Thyroid gland (tissue), 4 donors: ENCODE measurements at regions not wholly inside any gene's neighbourhood (a gene's known extent, or its start where the extent isn't known, plus 50 kb on each side); places are given as distances from the start of the nearest gene placed in this dataset.

Experiments
- DNase-seq, 2 donors: peaks; one replicate each; pipeline ENCODE4 v3.0.0-alpha.2; 2019
- H3K27ac ChIP-seq, 3 donors: fragments of 200-600 bp; sonication (generic); 1 replicate in 2 of 3; 2 replicates in 1 of 3; pipeline ENCODE4 v1.5.1; 2016 to 2019; ENCODE audit warnings: mild to moderate bottlenecking in 1 of 3, moderate library complexity in 1 of 3
- H3K27me3 ChIP-seq: fragments of 200-600 bp; sonication (generic); one replicate; pipeline ENCODE4 v1.5.1; 2019
- H3K36me3 ChIP-seq, 2 donors: fragments of 200-600 bp; sonication (generic); one replicate each; pipeline ENCODE4 v1.5.1; 2016 to 2019
- H3K4me1 ChIP-seq, 2 donors: fragments of 200-600 bp; sonication (generic); one replicate each; pipeline ENCODE4 v1.5.1; 2017 to 2019
- H3K4me3 ChIP-seq, 3 donors: fragments of 200-600 bp; sonication (generic); replicated peaks in 1 of 3; 1 replicate in 2 of 3; 2 replicates in 1 of 3; pipeline ENCODE4 v1.5.1; 2016; ENCODE audit warnings: mild to moderate bottlenecking in 1 of 3
- H3K9me3 ChIP-seq: fragments of 200-600 bp; sonication (generic); one replicate; pipeline ENCODE4 v1.5.1; 2017
- POLR2A ChIP-seq, 2 donors: fragments of 450-650 bp; IDR thresholded peaks; one replicate each; pipeline ENCODE4 v1.6.1; 2017; ENCODE audit warnings: antibody characterized with exemption in 2 of 2, mild to moderate bottlenecking in 2 of 2, moderate library complexity in 1 of 2
- WGBS, 2 donors: methylation state at CpG; one replicate each; pipeline ENCODE4 v1.1.5; 2017; 5-methylcytosine and 5-hydroxymethylcytosine counted together
- intact Hi-C: fragments of 100-400 bp; cut with DNase I; formaldehyde crosslinking; loops from one replicate; pipeline ENCODE4 v1.15.1; 2023
- TF ChIP-seq, protein P1 (sequence below), 6 experiments: fragments of 200-600 bp in 3 of 6; fragments of 450-650 bp in 3 of 6; sonication (generic) in 3 of 6; IDR thresholded peaks; one replicate each; pipeline ENCODE4 v1.5.1; 2016 to 2019; ENCODE audit warnings: antibody characterized with exemption in 6 of 6, mild to moderate bottlenecking in 2 of 6, inconsistent platforms in 1 of 6, moderate library complexity in 1 of 6

DNA sequence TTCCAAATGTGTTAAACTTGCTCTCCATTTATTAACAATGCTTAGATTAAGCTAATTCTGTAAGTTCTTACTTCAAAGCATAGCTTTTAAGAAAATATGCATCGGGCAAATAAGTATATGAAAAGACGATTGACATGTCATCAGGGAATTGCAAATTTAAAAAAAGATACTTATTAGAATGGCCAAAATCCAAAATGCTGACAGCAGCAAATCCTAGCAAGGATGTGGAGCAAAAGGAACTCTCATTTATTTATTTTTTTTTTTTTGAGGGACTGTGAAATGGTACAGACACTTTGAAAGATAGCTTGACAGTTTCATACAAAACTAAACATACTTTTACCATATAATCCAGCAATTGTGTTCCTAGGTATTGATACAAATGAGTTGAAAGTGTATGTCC is 779.5 kb upstream of the MDGA2 start:
- 84 to 87% methylated on average over 2 of the region's 2 CpGs for whole genome bisulfite sequencing, 2 donors
- TF ChIP-seq, protein P1, sequence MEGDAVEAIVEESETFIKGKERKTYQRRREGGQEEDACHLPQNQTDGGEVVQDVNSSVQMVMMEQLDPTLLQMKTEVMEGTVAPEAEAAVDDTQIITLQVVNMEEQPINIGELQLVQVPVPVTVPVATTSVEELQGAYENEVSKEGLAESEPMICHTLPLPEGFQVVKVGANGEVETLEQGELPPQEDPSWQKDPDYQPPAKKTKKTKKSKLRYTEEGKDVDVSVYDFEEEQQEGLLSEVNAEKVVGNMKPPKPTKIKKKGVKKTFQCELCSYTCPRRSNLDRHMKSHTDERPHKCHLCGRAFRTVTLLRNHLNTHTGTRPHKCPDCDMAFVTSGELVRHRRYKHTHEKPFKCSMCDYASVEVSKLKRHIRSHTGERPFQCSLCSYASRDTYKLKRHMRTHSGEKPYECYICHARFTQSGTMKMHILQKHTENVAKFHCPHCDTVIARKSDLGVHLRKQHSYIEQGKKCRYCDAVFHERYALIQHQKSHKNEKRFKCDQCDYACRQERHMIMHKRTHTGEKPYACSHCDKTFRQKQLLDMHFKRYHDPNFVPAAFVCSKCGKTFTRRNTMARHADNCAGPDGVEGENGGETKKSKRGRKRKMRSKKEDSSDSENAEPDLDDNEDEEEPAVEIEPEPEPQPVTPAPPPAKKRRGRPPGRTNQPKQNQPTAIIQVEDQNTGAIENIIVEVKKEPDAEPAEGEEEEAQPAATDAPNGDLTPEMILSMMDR (IDR thresholded peaks at IDR 0.05) = no peak
- TF ChIP-seq POLR2A (IDR thresholded peaks at IDR 0.05) = no peak

DNA sequence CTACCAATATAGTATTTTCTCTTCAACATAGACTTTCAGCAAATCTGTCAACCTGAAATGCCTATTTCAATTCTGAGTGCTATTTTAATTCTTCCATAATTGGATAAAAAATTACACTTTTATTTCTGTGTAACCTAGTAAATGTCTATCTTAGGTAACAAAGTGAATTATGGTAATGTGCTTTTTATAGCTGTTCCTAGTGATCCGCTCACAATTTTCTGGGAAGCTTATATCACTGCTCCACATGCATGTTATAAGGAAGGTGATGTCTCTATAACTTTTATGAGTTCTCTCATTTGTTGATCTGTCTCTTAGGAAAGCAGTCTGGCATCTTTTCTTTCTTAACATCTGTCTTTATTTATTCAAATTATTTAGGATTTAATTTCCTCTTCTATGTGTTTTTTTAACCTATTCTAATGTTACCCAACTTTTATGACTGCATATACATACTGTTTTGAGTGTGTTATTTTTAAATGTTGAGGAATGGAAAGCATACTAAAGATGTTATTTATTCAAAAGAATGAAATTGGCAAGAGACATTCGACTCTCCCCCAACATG is 777.1 kb upstream of the MDGA2 start:
- H3K9me3 ChIP-seq = no peaks in the 10 kb centered on the region
- no peaks in the 10 kb centered on the region for H3K36me3 ChIP-seq
- no peak overlapping the region for H3K27ac ChIP-seq
- H3K27me3 ChIP-seq = no peaks in the 10 kb centered on the region
- intact Hi-C loops = no loop called here
- no peak for DNase-seq
- 86 to 91% methylated on average over 2 of the region's 2 CpGs for WGBS, 2 donors
- H3K4me3 ChIP-seq = no peak overlapping the region
- no peaks in the 10 kb centered on the region for H3K4me1 ChIP-seq
- TF ChIP-seq POLR2A (IDR thresholded peaks at IDR 0.05) = no peak
- TF ChIP-seq, protein P1 (IDR thresholded peaks at IDR 0.05) = no peak

More for the DNA sequence above, 779.5 kb upstream of the MDGA2 start:
- Histone ChIP-seq H3K27me3 (no peaks in the 10 kb centered on the region), H3K27ac (no peak overlapping the region), H3K4me3 (no peak overlapping the region), H3K4me1 (no peaks in the 10 kb centered on the region), H3K36me3 (no peaks in the 10 kb centered on the region), H3K9me3 (no peaks in the 10 kb centered on the region)
- intact Hi-C loops = no loop called here
- DNase-seq = no peak

DNA sequence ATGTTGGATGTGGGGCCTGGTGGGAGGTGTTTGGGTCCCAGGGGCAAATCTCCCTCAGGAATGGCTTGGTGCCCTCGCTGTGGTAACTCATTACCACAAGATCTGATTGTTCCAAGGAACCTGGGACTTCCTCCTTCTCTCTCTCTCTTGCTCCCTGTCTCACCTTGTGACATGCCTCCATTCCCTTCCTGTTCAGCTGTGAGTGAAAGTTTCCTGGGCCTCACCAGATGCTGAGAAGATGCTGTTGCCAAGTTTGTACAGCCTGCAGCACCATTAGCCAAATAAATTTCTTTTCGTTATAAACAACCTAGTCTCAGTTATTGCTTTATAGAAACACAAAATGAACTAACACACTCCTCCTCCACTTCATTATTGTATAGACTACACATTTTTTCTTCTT is 759.8 kb upstream of the MDGA2 start:
- 68 to 82% methylated on average over 2 of the region's 2 CpGs for WGBS, 2 donors
- no peaks in the 10 kb centered on the region for H3K9me3 ChIP-seq
- intact Hi-C loops = no loop called here
- no peak overlapping the region for H3K27ac ChIP-seq
- H3K4me1 ChIP-seq = no peaks in the 10 kb centered on the region
- no peak overlapping the region for H3K4me3 ChIP-seq
- TF ChIP-seq, protein P1 (IDR thresholded peaks at IDR 0.05) = no peak
- no peak for TF ChIP-seq POLR2A (IDR thresholded peaks at IDR 0.05)
- no peaks in the 10 kb centered on the region for H3K27me3 ChIP-seq
- no peak for DNase-seq
- no peaks in the 10 kb centered on the region for H3K36me3 ChIP-seq

DNA sequence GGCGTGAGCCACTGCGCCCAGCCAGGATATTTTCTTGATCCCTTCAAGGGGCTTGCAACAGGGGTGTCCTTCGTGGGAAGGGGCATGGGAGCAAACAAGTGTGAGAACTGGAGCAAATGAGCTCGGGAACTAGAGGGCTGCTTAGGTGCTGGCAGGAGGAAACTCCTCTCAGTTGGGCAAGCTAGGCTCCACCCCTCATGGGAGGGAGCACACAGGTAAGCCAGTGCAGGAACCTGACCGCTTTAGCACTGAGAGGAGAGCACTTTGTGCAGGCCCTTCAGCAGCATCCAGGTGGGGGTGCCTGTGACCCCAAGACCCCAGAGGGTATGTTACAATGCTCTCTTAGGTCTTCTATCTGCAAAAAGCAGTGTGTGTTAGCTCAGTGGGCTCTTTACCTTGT is 755.4 kb upstream of the MDGA2 start:
- Histone ChIP-seq H3K27ac (no peak overlapping the region), H3K27me3 (no peaks in the 10 kb centered on the region), H3K4me3 (no peak overlapping the region), H3K36me3 (no peaks in the 10 kb centered on the region), H3K9me3 (no peaks in the 10 kb centered on the region), H3K4me1 (no peaks in the 10 kb centered on the region)
- no peak for TF ChIP-seq POLR2A (IDR thresholded peaks at IDR 0.05)
- TF ChIP-seq, protein P1 (IDR thresholded peaks at IDR 0.05) = no peak
- 91 to 94% methylated on average over 5 of the region's 5 CpGs for WGBS, 2 donors
- DNase-seq = no peak
- intact Hi-C loops = no loop called here

DNA sequence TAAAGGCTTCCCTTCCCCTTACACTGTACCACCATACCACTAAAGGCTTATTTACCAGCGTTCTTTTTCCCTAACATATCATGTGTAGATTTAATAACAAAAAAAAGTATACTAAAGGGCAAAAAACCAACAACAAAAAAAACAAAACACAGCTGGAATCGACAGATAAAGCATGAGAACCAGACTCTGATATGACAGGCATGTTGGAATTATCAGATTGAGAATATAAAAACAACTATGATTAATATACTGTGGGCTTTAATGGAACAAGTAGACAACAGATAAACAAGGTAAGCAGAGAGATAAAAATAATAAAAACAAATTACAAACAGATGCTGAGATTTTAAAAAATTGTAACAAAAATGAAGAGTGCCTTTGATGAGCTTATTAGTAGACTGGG is 754.1 kb upstream of the MDGA2 start:
- Histone ChIP-seq H3K27me3 (no peaks in the 10 kb centered on the region), H3K4me1 (no peaks in the 10 kb centered on the region), H3K4me3 (no peak overlapping the region), H3K9me3 (no peaks in the 10 kb centered on the region), H3K36me3 (no peaks in the 10 kb centered on the region), H3K27ac (no peak overlapping the region)
- no peak for TF ChIP-seq POLR2A (IDR thresholded peaks at IDR 0.05)
- TF ChIP-seq, protein P1 (IDR thresholded peaks at IDR 0.05) = no peak
- no peak for DNase-seq
- intact Hi-C loops = no loop called here
- 63 to 80% methylated on average over 2 of the region's 2 CpGs for WGBS, 2 donors
